LNCaP clone FGC (cell line): ENCODE measurements at regions not wholly inside any gene's neighbourhood (a gene's known extent, or its start where the extent isn't known, plus 50 kb on each side); places are given as distances from the start of the nearest gene placed in this dataset.

Experiments
- DNase-seq: peaks from one replicate; pipeline ENCODE4 v3.0.0-alpha.2; 2011; ENCODE audit warnings: low read depth
- H3K4me3 ChIP-seq: 2 replicates; pipeline ENCODE4 v1.5.1; 2011; ENCODE audit warnings: mild to moderate bottlenecking, low read depth, low read length, control low read depth
- TF ChIP-seq, protein P1 (sequence below): IDR thresholded peaks from 2 replicates; pipeline ENCODE4 v1.5.1; 2012; ENCODE audit warnings: mild to moderate bottlenecking; ENCODE audit not compliant: control insufficient read depth, insufficient read depth; ENCODE audit errors: extremely low read depth

DNA sequence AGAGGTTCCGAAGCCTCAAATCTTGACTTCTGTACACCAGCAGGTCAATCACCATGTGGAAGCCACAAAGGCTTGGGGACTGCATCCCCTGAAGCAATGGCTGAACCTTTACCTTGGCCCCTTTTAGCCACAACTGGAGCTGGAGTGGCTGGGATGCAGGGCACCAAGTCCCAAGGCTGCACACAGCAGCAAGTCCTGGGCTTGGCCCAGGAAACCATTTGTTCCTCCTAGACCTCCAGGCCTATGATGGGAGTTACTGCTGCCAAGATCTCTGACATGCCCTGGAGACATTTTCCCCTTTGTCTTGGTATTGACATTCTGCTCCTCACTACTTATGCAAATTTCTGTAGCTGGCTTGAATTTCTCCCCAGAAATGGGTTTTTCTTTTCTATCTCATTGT is 285.9 kb downstream of the ASXL3 start:
- H3K4me3 ChIP-seq = no peak overlapping the region
- TF ChIP-seq, protein P1, sequence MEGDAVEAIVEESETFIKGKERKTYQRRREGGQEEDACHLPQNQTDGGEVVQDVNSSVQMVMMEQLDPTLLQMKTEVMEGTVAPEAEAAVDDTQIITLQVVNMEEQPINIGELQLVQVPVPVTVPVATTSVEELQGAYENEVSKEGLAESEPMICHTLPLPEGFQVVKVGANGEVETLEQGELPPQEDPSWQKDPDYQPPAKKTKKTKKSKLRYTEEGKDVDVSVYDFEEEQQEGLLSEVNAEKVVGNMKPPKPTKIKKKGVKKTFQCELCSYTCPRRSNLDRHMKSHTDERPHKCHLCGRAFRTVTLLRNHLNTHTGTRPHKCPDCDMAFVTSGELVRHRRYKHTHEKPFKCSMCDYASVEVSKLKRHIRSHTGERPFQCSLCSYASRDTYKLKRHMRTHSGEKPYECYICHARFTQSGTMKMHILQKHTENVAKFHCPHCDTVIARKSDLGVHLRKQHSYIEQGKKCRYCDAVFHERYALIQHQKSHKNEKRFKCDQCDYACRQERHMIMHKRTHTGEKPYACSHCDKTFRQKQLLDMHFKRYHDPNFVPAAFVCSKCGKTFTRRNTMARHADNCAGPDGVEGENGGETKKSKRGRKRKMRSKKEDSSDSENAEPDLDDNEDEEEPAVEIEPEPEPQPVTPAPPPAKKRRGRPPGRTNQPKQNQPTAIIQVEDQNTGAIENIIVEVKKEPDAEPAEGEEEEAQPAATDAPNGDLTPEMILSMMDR = no peak
- DNase-seq = no peak

GRCh38 chr18:33854827-33855139 is 276.8 kb downstream of the ASXL3 start:
- TF ChIP-seq, protein P1 = no peak
- H3K4me3 ChIP-seq = no peak overlapping the region
- DNase-seq = no peak

- TF ChIP-seq, protein P1 = no peak
- no peak overlapping the region for H3K4me3 ChIP-seq
These were observed 276.2 kb downstream of the ASXL3 start for GRCh38 chr18:33854086-33854826.

DNA sequence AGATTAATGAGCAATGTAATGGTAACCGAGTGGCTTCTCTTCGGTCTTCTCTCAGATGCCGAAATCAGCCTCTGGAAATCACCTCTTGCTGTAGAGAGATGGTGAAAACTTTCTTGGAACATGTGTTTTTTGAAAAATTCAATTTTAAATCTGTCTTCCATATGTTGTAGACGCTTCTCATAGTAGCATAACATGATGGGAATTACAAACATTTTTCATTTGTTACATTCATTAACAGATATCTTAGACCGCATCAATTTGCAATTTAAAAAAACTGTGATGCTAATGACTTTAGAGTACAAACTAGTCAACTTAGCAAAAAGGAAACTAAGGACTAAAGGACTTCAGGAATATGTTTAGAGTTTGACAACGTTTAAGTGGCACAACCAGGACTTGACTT is 275.2 kb downstream of the ASXL3 start:
- DNase-seq = no peak
- TF ChIP-seq, protein P1 = no peak
- no peak overlapping the region for H3K4me3 ChIP-seq

More at GRCh38 chr18:33854086-33854826, 276.2 kb downstream of the ASXL3 start:
- no peak for DNase-seq

GRCh38 chr18:33851546-33852078 is 273.6 kb downstream of the ASXL3 start:
- TF ChIP-seq, protein P1 = no peak
- H3K4me3 ChIP-seq = no peak overlapping the region
- DNase-seq = no peak

DNA sequence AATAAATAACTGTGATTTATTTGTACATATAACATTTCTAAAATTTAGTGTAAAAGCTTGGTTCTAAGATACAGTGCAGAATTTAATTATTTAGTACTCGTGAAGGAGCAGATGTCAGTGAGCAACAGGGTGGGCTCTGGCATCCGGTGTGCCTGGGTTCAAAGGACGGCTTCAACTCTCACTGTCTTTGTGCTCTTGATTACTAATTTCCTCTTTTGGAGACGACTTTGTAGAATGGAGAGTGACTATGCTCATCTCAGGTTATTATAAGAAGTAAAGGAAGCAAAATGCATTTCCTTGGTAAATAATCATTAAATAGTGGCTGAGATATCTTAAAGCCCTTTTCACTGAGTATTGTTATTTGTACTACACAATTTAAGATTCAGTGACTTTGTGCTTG is 271.7 kb downstream of the ASXL3 start:
- no peak for DNase-seq
- H3K4me3 ChIP-seq = no peak overlapping the region
- TF ChIP-seq, protein P1 = no peak

GRCh38 chr18:33844232-33844631 is 266.2 kb downstream of the ASXL3 start:
- DNase-seq = no peak
- no peak overlapping the region for H3K4me3 ChIP-seq
- TF ChIP-seq, protein P1 = no peak
